ENCODE measurements at regions not wholly inside any gene's neighbourhood (a gene's known extent, or its start where the extent isn't known, plus 50 kb on each side); places are given as distances from the start of the nearest gene placed in this dataset.

GRCh38 chr11:91837411-91838330 lies 386.9 kb upstream of the FAT3 start:
- TF ChIP-seq TAF1 (IDR thresholded peaks at IDR 0.05; ENCODE audit: borderline replicate concordance, insufficient read depth, low read length), result no peak
- TF ChIP-seq POLR2AphosphoS5 (IDR thresholded peaks at IDR 0.05; ENCODE audit: low read depth, low read length), result no peak

DNA sequence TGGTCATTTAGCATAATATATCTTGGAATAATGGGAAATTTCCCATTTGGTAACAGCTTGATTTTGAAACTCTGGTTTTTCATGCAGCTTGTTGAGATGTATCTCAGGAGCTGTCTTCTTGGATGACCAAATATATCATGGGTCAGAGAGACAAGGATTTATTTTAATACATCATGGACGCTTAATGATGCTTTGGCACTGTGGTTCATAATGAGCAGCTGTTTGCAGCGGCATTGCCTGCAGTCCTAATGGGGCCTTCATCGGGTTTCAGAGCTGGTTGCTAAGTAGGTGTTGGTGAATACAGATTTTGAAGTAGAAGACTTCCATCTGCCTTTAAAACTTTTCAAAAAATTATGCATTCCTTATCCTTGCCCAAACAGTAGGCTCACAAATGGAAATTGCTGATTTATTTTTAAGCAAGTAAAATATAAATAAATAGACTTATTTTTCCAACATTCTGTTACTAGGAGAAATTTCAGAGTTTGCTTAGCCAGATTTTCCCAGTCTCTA lies 389.5 kb upstream of the FAT3 start:
- no peak for TF ChIP-seq REST (IDR thresholded peaks at IDR 0.05; ENCODE audit: insufficient read depth in 1 of 2, low read depth in 2 of 2, low read length in 2 of 2)

DNA sequence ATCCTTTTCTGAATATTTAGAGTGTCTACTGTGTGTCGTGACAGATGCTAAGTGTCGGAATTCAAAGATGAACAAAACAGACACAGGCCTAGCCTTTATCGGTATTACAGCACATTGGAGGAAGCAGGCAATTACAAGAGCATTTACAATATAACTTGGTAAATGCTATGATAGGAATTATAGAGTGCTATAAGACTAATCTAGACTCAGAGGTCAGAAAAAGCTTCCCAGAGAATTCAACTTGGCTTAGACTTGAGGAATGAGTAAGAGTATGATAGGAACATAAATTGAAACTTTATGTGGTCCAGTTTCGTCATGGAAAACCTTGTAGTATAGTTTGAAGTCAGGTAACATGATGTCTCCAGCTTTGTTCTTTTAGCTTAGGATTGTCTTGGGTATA lies 395.7 kb upstream of the FAT3 start:
- TF ChIP-seq TAF1 (IDR thresholded peaks at IDR 0.05; ENCODE audit: borderline replicate concordance, insufficient read depth, low read length) (no peak), REST (IDR thresholded peaks at IDR 0.05; ENCODE audit: insufficient read depth in 1 of 2, low read depth in 2 of 2, low read length in 2 of 2) (no peak), FOXP2 (optimal IDR thresholded peaks at IDR 0.05; ENCODE audit: borderline replicate concordance, extremely low read depth, extremely low read length, insufficient read depth) (no peak), SIN3A (IDR thresholded peaks at IDR 0.05; ENCODE audit: borderline replicate concordance, insufficient read depth, low read length) (no peak), POLR2AphosphoS5 (IDR thresholded peaks at IDR 0.05; ENCODE audit: low read depth, low read length) (no peak)

- no peak for TF ChIP-seq FOXP2 (optimal IDR thresholded peaks at IDR 0.05; ENCODE audit: borderline replicate concordance, extremely low read depth, extremely low read length, insufficient read depth)
Measured at GRCh38 chr11:91825777-91826176, 398.8 kb upstream of the FAT3 start.

- TF ChIP-seq REST (IDR thresholded peaks at IDR 0.05; ENCODE audit: insufficient read depth in 1 of 2, low read depth in 2 of 2, low read length in 2 of 2) (no peak), SIN3A (IDR thresholded peaks at IDR 0.05; ENCODE audit: borderline replicate concordance, insufficient read depth, low read length) (no peak), TAF1 (IDR thresholded peaks at IDR 0.05; ENCODE audit: borderline replicate concordance, insufficient read depth, low read length) (no peak), POLR2AphosphoS5 (IDR thresholded peaks at IDR 0.05; ENCODE audit: low read depth, low read length) (no peak), FOXP2 (optimal IDR thresholded peaks at IDR 0.05; ENCODE audit: borderline replicate concordance, extremely low read depth, extremely low read length, insufficient read depth) (no peak)
Measured at GRCh38 chr11:91823252-91823830, 401.3 kb upstream of the FAT3 start.

DNA sequence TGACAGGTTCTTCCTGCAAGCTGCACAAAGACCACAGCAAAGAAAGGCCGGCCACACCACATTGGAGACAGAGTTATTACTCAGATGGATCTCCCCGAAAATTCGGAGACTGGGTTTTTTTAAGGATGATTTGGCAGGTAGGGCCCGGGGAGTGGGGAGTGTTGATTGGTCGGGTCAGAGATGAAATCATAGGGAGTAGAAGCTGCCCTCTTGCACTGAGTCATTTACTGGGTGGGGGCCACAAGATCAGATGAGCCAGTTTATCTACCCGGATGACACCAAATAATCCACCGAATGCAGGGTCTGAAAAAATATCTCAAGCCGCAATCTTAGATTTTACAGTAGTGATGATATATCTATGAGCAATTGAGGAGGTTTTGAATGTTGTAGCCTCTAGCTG lies 401.8 kb upstream of the FAT3 start:
- TF ChIP-seq FOXP2 (optimal IDR thresholded peaks at IDR 0.05; ENCODE audit: borderline replicate concordance, extremely low read depth, extremely low read length, insufficient read depth) (no peak), SIN3A (IDR thresholded peaks at IDR 0.05; ENCODE audit: borderline replicate concordance, insufficient read depth, low read length) (no peak), POLR2AphosphoS5 (IDR thresholded peaks at IDR 0.05; ENCODE audit: low read depth, low read length) (no peak), REST (IDR thresholded peaks at IDR 0.05; ENCODE audit: insufficient read depth in 1 of 2, low read depth in 2 of 2, low read length in 2 of 2) (no peak), TAF1 (IDR thresholded peaks at IDR 0.05; ENCODE audit: borderline replicate concordance, insufficient read depth, low read length) (no peak)
